ENCODE measurements at regions not wholly inside any gene's neighbourhood (a gene's known extent, or its start where the extent isn't known, plus 50 kb on each side); places are given as distances from the start of the nearest gene placed in this dataset.

DNA sequence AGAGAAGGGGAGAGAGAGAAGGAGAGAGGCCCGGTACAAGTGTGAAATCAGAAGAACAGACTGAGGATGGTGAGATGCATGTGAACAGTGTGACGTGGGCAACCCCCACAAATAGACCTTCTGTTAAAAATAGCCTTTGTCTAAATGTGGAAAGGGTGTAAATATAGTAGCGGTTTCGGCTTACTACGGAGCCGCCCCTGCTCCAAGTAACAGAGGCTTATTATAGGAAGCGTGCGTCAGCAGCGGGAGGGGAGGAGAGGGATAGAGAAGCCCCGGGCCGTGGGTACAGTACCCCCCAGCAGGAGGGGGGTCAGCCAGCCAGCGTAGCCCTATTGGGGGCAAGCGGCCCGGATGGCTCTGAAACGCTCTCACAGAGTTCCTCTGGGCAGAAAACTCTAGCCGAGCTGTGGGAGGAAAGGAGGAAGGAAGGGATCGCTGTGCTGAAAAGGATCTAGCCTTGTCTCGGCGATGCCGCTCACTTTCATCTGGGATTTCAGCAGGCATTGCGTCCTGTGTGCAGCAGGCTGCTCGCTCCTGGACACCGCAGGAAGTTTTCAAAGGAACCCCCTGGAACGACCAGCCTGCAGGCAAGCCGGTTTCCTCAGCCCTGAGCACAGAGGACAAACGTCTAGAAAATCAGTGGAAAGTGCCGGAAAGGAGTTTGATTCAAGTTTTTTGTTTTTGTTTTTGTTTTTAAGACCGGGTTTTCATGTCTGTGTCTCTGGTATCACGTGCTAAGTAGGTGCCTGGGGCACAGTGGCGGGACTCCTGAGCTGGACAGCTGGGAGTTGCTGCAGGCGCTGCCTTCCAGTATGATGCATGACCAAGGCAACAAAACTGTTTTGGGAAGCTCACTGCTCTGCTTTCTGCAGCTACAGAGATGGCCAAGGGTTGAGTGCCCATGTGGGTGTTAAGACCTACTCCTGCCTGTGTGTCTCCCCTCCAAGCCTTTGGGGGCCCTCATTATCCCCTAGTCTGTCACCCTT, 146.6 kb downstream of the SEC61B start:
- peak; percentile 84 for DNase-seq

DNA sequence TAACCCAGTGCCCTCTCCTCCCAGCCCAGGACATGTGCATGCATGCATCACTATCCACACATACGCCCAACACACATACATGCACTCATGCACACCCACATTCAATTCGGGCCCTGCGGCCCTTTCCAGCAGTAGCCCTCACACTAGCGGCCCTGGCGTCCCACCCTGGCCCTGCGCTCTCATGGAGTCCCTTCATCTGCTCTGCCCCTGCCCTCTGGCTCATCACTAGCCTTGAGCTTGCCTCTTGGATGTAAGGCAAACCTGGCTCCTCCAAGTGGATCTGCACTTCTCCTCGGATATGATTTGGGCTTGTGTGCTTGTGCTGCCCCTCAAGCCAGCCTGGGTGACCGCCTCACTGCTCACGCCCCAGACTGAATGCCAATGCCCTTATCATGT, 147.2 kb downstream of the SEC61B start:
- DNase-seq = no peak

- DNase-seq = no peak
Measured at GRCh38 chr9:99370376-99370775, 148.3 kb downstream of the SEC61B start.

- DNase-seq = no peak
Measured at GRCh38 chr9:99371376-99371775, 149.3 kb downstream of the SEC61B start.

DNA sequence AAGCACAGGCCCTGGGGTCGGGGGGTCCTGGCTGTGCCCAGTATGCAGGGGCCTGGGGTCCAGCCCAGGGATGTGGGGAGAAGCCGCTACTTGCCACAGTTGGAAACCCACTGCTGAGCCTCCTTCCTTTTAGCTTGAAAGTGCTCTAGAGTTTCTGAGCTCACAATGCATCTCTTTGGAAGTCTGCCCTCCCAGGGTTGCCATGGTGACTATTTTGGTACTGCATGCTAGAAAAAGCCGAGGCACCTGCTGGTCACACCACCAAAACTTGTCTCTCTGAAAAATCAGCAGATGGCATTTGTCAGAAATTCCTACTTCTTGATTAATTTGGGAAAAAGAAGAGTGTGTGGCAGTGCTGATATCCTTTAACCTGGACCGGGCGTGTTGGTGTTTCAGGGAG, 151.8 kb downstream of the SEC61B start:
- no peak for DNase-seq

DNA sequence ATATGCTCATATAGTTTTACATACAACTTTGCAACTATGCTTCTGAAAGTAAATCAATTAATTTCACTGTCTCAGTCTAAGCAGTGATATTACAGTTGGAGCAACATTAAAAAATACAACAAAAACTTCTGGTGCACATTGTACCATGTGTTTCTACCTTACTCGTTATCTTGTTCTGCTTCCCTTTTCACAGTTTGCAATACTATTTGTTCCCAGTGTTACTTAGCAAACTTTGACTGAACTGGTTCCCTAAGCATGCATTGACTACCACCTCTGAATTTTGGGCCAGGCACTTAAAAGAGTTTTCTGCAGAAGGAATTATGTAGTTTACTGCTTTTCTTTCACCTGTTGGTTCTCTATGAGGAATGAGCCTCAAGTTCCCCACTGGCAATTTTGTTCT, 152.7 kb downstream of the SEC61B start:
- DNase-seq = no peak

GRCh38 chr9:99375481-99375880, 153.4 kb downstream of the SEC61B start:
- DNase-seq = no peak

DNA sequence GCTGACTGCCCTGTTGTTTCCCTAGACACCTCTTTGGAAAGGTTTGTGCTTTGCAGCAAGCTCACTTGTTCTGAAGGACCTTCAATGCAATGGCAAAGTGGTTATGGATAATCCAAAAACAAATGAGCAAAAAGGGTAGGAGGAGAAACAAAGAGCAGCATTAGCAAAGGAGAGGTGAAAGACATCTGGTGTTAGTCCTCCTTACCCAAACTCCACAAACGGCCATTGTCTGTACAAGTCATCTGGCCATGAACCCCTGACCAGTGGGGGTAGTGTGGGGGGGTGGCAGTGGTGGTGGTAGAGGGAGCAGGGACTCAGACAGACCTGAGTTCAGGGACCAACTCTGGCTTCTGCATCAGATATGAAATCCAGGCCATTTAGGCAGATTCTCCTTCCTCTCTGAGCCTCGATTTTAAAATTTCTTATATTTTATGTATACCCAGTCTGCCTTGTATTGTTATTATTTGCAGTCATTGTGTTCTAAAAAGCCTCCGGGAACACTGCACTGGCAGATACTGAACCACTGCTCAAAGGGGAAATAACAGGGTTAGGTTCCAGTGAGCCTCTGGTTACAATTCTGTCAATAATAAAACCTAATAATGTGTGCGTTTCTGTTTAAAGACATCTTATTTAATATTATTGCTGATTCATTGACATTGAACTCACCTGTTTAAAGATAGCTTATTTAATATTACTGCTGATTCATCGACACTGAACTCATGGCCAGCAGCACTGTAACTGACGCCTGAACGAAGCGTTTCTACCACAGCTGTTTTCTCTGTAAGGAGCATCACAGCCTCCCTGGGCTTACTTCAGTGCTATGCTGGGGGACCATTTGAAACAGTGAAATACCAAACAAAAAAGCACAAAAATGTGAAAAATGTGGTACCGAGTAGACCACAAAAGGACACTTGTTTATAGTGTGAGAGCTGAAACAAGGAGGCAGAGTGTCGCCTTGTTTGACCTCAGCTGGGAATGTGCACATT, 156.0 kb downstream of the SEC61B start:
- no peak for DNase-seq

- no peak for DNase-seq
Measured at GRCh38 chr9:99383536-99383935, 161.5 kb downstream of the SEC61B start.

- DNase-seq = no peak
Measured at GRCh38 chr9:99385215-99385614, 163.1 kb downstream of the SEC61B start.

DNA sequence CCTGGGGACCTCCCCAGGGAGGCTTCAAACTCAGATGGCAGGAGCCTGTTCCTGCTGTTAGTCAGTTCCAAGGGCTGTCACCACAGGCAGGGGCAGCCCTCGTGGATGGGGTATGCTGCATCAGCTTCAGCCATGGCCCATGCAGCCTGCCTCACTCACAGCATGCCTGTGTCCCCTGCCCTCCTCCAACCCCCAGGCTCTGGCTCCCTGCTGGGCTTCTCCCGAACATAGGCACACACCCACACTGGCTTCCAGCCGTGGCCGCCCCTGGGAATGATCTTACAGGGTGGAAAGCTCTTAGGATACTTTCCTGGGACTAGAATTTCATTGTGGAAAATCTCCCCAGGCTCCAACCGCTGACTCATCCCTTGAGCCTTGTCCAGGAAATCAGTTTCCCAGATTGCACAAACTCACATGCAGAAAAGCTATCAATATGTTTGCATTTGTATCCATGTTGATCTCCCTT, 163.8 kb downstream of the SEC61B start:
- DNase-seq = no peak

GRCh38 chr9:99387431-99387830, 165.3 kb downstream of the SEC61B start:
- no peak for DNase-seq

DNA sequence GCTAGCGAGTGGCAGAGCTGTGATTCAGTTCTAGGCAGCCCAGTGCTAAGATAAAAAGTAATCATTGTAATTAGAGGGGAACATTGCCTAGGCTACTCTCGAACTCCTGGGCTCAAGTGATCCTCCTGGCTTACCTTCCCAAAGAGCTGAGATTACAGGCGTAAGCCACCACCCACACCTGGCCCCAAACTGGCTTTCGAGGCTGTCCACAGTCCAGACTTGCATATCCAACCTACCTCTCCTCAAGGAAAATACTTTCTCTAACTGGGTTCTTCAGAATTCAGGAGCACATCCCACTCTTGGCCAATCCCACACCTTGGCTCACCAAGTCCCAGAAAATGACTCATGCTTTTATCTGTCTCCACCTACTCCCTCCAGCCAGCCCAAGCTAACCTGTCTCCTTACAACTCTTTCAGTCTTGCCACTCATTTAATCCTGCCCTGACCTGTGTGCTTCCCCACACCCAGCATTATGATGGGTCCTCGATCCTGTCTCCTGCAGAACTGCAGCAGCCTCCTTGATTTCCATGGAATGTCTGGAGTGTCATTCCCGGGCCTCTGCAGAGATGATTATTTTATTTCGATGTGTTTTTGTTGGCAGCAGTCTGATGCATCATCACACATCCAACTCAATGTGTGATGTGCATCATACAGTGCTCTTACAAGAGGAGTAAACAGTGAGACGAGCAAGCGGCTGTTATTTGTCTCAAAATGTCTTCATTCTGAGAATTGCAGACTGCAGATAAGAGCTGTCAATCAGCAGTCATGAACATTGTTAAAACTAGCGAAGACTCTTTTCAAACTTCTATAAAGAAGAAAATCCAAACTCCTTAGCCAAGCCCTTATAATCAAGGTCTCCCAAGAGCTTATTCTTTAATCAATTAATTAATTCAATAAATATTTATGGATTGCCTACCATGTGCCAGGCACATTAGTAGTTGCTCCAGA, 167.3 kb downstream of the SEC61B start:
- no peak for DNase-seq

DNA sequence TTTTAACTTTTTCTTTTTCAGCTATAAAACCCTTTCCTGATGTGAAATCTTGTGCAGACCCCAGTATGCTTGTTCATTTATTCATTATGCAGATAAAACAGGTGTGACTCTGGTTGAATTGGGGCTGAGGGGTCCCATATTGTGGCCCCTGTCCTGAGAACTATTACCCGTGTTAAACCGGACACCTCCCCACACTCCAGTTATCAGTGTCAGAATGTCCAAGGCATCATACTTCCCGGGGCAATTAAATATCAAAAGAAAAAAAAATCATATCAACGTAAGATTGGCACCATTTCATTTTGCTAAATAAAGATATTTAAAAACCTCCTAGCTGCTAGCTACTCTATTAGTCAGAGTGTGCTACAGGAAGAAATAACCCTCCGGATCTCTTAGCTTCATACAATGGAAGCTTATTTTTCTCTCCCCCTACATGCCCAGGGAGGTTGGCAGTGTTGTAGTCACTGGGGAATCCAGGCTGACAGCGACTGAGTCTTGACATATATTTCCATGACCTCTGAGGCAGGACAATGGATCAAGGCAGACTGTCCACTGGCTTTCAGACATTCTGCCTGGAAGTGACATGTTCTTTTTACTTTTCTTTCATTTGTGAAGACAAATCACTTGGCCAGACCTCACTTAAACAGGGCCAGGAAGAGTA, 170.0 kb downstream of the SEC61B start:
- no peak for DNase-seq

DNA sequence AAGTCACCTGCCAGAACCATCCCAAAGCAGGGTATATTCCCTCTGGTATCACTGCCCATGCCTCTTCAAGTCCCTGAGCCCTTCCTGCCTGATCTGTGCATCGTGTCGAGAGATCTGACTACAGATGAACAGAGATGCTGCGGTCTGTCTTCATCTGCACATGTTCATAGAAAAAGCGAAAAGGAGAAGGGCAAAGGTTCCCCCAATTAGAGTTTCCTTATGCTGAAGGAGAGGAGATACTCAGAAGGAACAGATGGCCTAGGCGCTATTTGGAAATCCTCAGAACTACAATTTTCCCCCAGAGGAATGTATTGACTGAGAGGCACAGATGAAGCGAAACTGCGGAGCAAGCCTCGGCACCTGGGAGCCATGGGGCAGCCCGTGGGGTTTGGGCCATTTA, 170.9 kb downstream of the SEC61B start:
- DNase-seq = no peak

- DNase-seq = no peak
Measured at GRCh38 chr9:99393993-99394392, 171.9 kb downstream of the SEC61B start.

- no peak for DNase-seq
Measured at GRCh38 chr9:99398241-99398640, 176.2 kb downstream of the SEC61B start.

DNA sequence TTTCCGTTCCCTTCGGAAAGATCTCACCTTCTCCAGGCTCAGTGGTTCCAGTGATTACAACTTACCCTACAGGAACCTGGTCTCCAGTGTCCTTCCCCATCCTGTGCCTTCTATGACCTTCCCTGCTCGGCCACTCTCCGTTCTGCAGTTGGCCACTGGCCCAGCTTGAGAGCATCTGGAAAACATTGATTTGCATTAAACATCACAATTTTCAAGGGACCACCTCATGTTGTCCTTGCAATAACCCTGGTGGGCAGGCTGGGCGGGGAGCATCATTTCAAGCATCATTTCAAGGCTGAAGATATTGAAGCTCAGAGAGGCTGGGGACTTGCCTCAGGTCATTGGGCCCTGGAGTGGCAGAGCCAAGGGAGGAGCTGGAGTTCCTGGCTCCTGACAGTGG, 177.4 kb downstream of the SEC61B start:
- DNase-seq = no peak

DNA sequence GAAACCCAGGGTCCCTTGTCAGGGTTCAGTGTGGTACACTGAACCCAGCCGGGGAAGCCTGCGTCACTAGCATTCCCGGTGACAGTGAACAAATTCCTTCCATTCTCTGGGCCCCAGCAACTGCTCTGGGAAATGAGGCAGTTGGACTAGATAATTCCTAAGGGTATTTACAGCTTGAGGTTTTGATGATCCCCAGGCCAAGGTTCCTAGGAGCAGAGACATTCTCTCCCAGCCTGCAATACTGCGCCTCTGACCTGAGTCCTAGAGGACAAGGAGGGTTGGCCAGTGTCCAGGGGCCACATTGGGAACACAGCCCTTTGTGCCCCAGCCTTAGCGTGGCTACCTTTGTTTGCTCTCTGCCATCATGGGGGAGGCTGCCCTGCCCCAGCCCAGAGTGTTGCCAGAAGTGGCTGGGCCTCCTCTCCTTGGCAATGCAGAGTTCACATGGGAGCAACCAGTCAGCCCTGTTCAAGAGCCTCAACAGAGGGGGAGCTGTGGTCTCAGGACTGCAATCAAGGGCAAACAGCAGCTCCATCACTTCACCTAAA, 178.2 kb downstream of the SEC61B start:
- DNase-seq = no peak

DNA sequence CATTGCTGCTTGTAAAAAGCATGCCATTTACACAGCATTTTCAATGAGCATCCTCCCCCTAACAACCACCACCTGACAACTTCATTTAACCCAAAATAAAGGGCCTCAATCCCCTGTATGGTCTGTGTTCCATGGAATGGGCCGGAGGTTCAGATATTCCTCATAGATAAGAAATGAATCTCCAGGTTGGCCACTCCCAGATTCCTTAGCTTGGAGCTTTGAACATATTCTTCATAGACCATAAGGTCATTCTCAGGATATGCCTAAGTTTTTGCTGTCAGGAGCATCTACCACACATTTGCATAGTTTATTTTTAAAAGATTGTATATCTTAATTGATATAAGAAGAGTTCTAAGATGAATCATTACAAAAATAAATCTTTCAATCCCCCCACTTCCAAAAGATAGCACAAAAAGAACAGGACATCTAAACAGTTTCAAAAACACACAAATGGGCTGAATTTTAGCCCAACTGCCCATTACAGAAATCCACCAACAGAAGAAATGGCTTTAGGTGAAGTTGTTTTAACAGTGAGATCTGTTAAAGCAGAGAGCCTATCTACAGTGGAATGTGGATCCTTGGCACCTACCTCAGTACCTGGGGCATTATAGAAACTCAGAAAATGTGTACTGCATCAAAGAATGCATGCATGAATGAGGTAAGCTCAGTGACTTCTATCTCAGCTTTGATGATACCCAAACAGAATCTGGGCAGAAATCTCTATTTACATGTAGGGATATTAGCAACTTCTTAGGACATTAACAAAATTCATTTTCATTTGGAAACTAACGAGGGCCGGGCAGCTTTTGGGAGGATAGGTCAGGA, 179.8 kb downstream of the SEC61B start:
- no peak for DNase-seq

All from left hindlimb (tissue), 1 donor.